HFFc6 (cell line): ENCODE measurements at regions not wholly inside any gene's neighbourhood (a gene's known extent, or its start where the extent isn't known, plus 50 kb on each side); places are given as distances from the start of the nearest gene placed in this dataset.

Source experiments
- DNase-seq: peaks from one replicate; pipeline ENCODE4 v3.0.0-alpha.2; 2018
- H3K27ac Mint-ChIP-seq: 2 replicates; pipeline ENCODE4 v1.8.0; 2020; ENCODE audit warnings: mild to moderate bottlenecking, mixed read lengths
- H3K27me3 Mint-ChIP-seq: 2 replicates; pipeline ENCODE4 v1.8.0; 2021; ENCODE audit warnings: mild to moderate bottlenecking, moderate library complexity, mixed read lengths; ENCODE audit not compliant: insufficient read depth
- H3K36me3 Mint-ChIP-seq: 2 replicates; pipeline ENCODE4 v1.8.0; 2021; ENCODE audit warnings: low read depth, mixed read lengths
- H3K4me1 Mint-ChIP-seq: 2 replicates; pipeline ENCODE4 v1.8.0; 2020; ENCODE audit warnings: low read depth, mixed read lengths
- H3K4me3 Mint-ChIP-seq: 2 replicates; pipeline ENCODE4 v1.8.0; 2020; ENCODE audit warnings: mild to moderate bottlenecking, moderate library complexity, mixed read lengths
- H3K9me3 Mint-ChIP-seq: 2 replicates; pipeline ENCODE4 v1.8.0; 2020; ENCODE audit warnings: mild to moderate bottlenecking, mixed read lengths
- CTCF ChIP-seq: fragments of 200-600 bp; sonication (generic); IDR thresholded peaks from 2 replicates; pipeline ENCODE4 v1.5.0; 2021; ENCODE audit warnings: antibody characterized with exemption, mild to moderate bottlenecking

- Mint-ChIP-seq H3K4me3 (no peak overlapping the region), H3K4me1 (peaks cover 6% of the 10 kb centered on the region), H3K27me3 (no peaks in the 10 kb centered on the region), H3K36me3 (peaks cover 9% of the 10 kb centered on the region), H3K27ac (no peak overlapping the region), H3K9me3 (no peaks in the 10 kb centered on the region)
- TF ChIP-seq CTCF: no peak
- no peak for DNase-seq
Measured at GRCh38 chr6:105557291-105557690, 154.4 kb upstream of the PREP start.

GRCh38 chr6:105553171-105553570, 150.3 kb upstream of the PREP start:
- no peaks in the 10 kb centered on the region for H3K9me3 Mint-ChIP-seq
- H3K4me1 Mint-ChIP-seq: peaks cover 13% of the 10 kb centered on the region
- DNase-seq: no peak
- H3K4me3 Mint-ChIP-seq: no peak overlapping the region
- no peak overlapping the region for H3K27ac Mint-ChIP-seq
- peaks cover 9% of the 10 kb centered on the region for H3K36me3 Mint-ChIP-seq
- no peaks in the 10 kb centered on the region for H3K27me3 Mint-ChIP-seq
- TF ChIP-seq CTCF: no peak

- DNase-seq: no peak
- Mint-ChIP-seq H3K27me3 (no peaks in the 10 kb centered on the region), H3K27ac (no peak overlapping the region), H3K4me3 (no peak overlapping the region), H3K9me3 (no peaks in the 10 kb centered on the region), H3K4me1 (peaks cover 27% of the 10 kb centered on the region), H3K36me3 (peaks cover 3% of the 10 kb centered on the region)
- TF ChIP-seq CTCF: no peak
Measured at GRCh38 chr6:105550955-105551620, 148.2 kb upstream of the PREP start.

- H3K27me3 Mint-ChIP-seq: no peaks in the 10 kb centered on the region
- no peak for DNase-seq
- TF ChIP-seq CTCF: no peak
Measured at GRCh38 chr6:105546754-105547153, 143.9 kb upstream of the PREP start.

GRCh38 chr6:105545947-105546731, 143.3 kb upstream of the PREP start:
- Mint-ChIP-seq H3K36me3 (no peaks in the 10 kb centered on the region), H3K9me3 (no peaks in the 10 kb centered on the region), H3K27me3 (no peaks in the 10 kb centered on the region), H3K27ac (peak overlapping the region; percentile 73), H3K4me1 (peaks cover 31% of the 10 kb centered on the region), H3K4me3 (peak overlapping the region; percentile 54)
- peak; percentile 82 for DNase-seq
- no peak for TF ChIP-seq CTCF

More at GRCh38 chr6:105546754-105547153, 143.9 kb upstream of the PREP start:
- Mint-ChIP-seq H3K9me3 (no peaks in the 10 kb centered on the region), H3K4me1 (peaks cover 37% of the 10 kb centered on the region), H3K36me3 (no peaks in the 10 kb centered on the region), H3K4me3 (peak overlapping the region; percentile 54), H3K27ac (peak overlapping the region; percentile 73)
